GM18907 (cell line): ENCODE measurements at regions not wholly inside any gene's neighbourhood (a gene's known extent, or its start where the extent isn't known, plus 50 kb on each side); places are given as distances from the start of the nearest gene placed in this dataset.

Experiments
- ATAC-seq: cut with Tn5 transposase; IDR thresholded peaks from one replicate; pipeline ENCODE4 v1.9.1; 2021; ENCODE audit warnings: mild to moderate bottlenecking, moderate library complexity; ENCODE audit not compliant: unreplicated experiment

GRCh38 chr9:78491402-78491801 lies 194.5 kb downstream of the PSAT1 start:
- no peak for ATAC-seq

DNA sequence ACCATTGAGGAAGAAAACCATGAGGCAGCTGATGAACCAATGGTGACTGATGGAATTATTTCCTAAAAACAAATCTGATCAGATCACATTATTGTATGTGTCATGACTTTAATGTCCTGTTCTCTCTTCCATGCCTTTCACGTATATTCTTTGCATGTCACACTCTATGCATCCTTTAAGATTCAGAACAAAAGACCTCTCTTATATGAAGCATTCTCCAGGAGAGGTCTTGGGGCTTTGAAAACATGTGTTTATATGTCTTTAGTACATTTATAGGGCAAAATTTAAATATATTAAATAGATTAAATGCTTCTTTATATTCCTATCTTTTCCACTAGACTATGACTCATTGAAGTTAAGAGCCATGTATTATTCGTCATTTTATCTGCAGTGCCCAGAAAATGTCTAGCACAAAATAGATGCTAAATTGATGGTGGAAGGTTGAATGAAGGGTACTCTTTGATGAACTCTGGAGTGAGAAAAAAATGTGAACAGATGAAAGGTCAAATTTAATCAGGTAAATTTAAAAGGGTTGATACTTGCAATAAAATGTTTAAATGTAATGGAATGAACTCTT lies 196.3 kb downstream of the PSAT1 start:
- no peak for ATAC-seq

DNA sequence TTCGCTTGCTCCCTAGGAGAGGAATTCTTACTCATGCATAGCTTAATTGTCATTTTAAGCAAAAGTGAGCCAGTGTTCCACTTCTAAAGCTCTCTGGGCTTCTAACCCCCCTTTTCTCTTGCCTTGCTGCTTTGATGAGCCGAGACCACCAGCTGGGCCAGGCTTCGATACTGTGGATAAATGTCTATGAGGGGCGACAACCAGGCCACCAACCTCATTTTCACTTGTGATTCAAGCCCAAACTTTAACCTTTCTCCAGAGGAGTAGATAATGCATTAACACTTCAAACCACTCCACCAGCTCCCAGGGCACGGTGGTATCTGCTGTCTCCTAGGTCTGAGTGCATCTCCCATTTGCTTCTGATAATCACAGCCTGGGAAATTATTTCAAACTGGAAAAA lies 205.6 kb downstream of the PSAT1 start:
- no peak for ATAC-seq

- ATAC-seq = no peak
Observed at GRCh38 chr9:78505546-78505945, 208.6 kb downstream of the PSAT1 start.

GRCh38 chr9:78507037-78507436 lies 210.1 kb downstream of the PSAT1 start:
- no peak for ATAC-seq

GRCh38 chr9:78510035-78510434 lies 213.1 kb downstream of the PSAT1 start:
- ATAC-seq = no peak

GRCh38 chr9:78515108-78515507 lies 218.2 kb downstream of the PSAT1 start:
- no peak for ATAC-seq

DNA sequence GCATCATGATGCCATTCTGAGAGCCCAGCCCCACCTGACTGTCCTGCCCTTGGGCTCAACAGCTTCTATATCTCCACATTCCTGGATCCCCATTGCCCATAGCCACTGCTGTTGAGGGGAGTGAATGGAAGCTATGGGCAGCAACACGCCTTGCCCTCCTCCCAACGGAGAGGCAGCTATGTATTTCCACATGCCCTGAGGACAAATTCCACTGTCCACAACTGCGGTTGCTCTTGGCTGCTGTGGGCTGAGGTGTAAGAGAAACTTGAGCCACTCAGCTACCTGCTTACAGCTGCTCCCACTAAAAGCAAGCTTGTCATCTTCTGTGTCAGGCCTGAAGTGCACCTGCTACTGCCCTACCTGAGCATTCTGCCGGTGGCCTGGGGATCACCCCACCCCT lies 222.9 kb downstream of the PSAT1 start:
- no peak for ATAC-seq

GRCh38 chr9:78521680-78522079 lies 224.8 kb downstream of the PSAT1 start:
- no peak for ATAC-seq

GRCh38 chr9:78525986-78526560 lies 229.1 kb downstream of the PSAT1 start:
- no peak for ATAC-seq

GRCh38 chr9:78533500-78533899 lies 236.6 kb downstream of the PSAT1 start:
- no peak for ATAC-seq

GRCh38 chr9:78539188-78539587 lies 242.3 kb downstream of the PSAT1 start:
- ATAC-seq = no peak

GRCh38 chr9:78539904-78540303 lies 243.0 kb downstream of the PSAT1 start:
- no peak for ATAC-seq

DNA sequence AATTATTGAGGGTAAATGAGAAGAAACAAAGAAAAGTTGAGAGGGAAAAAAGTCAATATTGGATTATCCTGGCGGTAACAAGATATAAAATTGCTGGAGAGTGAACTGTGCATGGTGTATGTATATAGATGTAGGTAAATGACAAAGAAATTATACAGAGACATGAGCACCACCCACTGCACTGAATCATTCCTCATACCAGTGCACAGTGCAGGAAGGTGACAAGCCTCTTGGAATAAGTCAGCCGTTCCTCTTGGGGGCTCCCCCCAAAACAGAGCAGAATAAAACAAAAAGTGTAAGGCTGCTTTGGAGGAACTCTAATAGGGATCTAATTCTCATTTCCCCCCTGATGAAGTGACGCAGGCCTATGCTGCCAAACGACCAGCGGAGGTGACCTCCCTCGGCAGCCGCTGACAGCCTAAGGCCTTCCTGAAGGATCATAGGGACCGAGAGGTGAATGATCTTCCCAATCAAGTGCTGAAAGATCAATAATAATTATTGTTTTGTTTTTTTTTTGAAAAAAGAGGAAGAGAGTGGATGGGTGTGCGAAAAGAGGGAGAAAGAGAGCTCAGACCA lies 245.0 kb downstream of the PSAT1 start:
- ATAC-seq = no peak

GRCh38 chr9:78542491-78543181 lies 245.7 kb downstream of the PSAT1 start:
- no peak for ATAC-seq

- no peak for ATAC-seq
Observed at GRCh38 chr9:78543353-78543752, 246.4 kb downstream of the PSAT1 start.

- no peak for ATAC-seq
Observed at GRCh38 chr9:78544230-78544629, 247.3 kb downstream of the PSAT1 start.

GRCh38 chr9:78547831-78548230 lies 250.9 kb downstream of the PSAT1 start:
- no peak for ATAC-seq

DNA sequence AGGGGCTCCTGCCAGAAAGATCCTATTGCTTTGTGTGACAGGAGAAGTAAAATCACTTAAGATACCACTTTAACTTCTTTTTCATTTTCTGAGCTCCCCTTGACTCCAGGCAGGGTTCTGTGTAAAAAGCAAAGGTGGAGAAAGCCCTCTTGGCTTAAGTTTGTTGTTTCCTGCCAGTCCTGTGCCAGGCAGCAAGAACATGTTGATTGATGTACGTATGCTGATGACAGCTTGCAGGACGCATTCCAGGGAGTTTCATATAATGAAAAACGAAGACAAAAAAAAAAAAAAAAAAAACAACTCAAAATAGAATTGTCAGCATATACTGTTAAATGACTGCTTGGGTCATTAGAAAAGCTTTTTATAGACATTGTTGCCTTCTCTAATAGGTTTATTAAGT lies 251.7 kb downstream of the PSAT1 start:
- ATAC-seq = no peak

DNA sequence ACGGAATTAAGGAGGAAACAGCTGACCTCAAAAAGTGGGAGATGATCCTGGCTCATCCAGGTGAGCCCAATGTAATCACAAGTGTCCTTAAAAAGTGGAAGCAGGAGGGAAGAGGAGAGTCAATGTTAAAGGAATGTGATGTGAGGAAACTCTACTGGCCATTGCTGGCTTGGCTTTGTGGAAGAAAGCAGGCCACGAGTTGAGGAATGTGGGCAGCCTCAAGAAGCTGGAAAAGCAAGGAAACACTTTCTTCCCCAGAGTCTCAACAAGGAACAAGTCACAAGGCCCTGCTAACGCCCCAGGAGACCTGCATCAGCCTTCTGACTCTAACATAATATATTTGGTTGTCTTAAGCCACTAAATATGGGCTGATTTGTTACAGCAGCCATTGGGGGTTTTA lies 252.8 kb downstream of the PSAT1 start:
- ATAC-seq = no peak

DNA sequence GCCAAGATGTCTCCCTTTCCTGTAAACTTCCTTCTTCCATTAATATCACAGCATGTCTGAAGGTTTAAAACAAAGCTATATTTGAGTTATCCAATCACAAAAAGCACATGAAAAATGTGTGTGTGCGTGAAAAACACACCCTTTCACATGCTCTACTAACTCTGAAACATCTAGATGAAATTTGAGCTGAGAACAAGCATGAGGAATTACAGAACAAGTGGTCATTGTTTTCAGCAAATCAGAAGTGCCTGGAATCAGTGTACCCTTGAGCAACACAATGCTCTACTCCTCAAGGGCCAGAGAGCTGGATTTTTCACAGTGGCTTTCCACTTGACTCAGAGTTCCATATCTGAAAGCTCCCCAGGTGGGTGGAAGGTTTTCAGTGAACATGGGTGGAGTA lies 255.9 kb downstream of the PSAT1 start:
- no peak for ATAC-seq

GRCh38 chr9:78557540-78557939 lies 260.6 kb downstream of the PSAT1 start:
- no peak for ATAC-seq
